ENCODE measurements at regions not wholly inside any gene's neighbourhood (a gene's known extent, or its start where the extent isn't known, plus 50 kb on each side); places are given as distances from the start of the nearest gene placed in this dataset.

DNA sequence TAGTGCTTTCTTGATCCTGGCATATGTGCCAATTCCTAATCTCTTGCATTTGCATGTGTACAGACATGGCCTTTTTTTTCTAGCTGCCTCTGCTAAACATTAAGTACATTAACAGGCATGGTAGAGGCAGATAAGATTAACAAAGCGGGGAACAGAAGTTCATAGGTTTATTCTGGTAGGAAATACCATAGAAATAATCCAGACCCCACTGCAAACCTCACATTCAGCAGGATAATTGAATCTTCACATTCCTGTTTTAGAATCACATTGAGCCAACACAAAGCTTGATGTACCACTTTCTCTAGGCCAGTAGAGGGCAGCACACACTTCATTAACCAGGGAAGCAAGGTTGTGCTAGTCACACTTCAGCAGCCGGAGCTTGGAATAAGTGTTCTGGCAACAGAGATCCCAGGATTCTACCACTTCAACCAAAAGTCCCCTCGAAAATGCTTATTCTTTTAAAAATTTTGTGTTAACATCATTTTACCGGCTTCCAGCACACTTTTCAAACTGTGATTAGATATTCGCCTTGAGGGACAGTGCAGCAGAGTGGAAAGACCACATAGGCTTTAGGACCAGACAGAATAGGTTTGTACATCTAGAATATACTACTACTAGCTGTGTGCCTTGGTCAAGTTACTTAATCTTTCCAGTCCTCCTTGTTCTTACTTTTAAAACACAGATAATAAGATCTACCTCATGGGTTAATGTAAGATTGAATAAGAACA, 420.2 kb upstream of the CHST9 start:
- no peak overlapping the region for H3K9ac ChIP-seq (ENCODE audit: insufficient read depth, low read length)
- H2AFZ ChIP-seq (ENCODE audit: low read length): no peak overlapping the region
- no peaks in the 10 kb centered on the region for H3K9me3 ChIP-seq (ENCODE audit: control insufficient read depth, insufficient read depth, low read depth, low read length)
- TF ChIP-seq CTCF (conservative IDR thresholded peaks at IDR 0.05 in 1 of 2, IDR thresholded peaks at IDR 0.05 in 1 of 2; ENCODE audit: low read depth in 1 of 2, low read length in 2 of 2) (peak; percentile 85 to 89), EZH2 (IDR thresholded peaks at IDR 0.05; ENCODE audit: low read length, missing control alignments) (no peak)
- H3K27me3 ChIP-seq (ENCODE audit: control insufficient read depth, insufficient read depth, low read length): no peaks in the 10 kb centered on the region
- H3K4me1 ChIP-seq (ENCODE audit: control insufficient read depth, extremely low read depth, insufficient read depth, low read length): no peaks in the 10 kb centered on the region
- H3K4me3 ChIP-seq (replicated peaks in 1 of 4; ENCODE audit: control extremely low read depth in 1 of 4, insufficient read depth in 1 of 4, low read depth in 3 of 4, low read length in 4 of 4): no peak overlapping the region
- H3K4me2 ChIP-seq (ENCODE audit: extremely low read depth, insufficient read depth, low read length): no peak overlapping the region
- H3K79me2 ChIP-seq (ENCODE audit: control insufficient read depth, insufficient read depth, low read length): no peaks in the 10 kb centered on the region
- no peak overlapping the region for H3K27ac ChIP-seq (ENCODE audit: insufficient read depth, low read length)
- H4K20me1 ChIP-seq (ENCODE audit: control insufficient read depth, extremely low read depth, insufficient read depth, low read length): no peaks in the 10 kb centered on the region
- no peaks in the 10 kb centered on the region for H3K36me3 ChIP-seq (ENCODE audit: control insufficient read depth, insufficient read depth, low read length)
- peak; percentile 68 to 70 for DNase-seq (ENCODE audit: low read depth in 2 of 2)

- Histone ChIP-seq H3K36me3 (ENCODE audit: control insufficient read depth, insufficient read depth, low read length) (no peaks in the 10 kb centered on the region), H3K9me3 (ENCODE audit: control insufficient read depth, insufficient read depth, low read depth, low read length) (no peaks in the 10 kb centered on the region), H3K9ac (ENCODE audit: insufficient read depth, low read length) (no peak overlapping the region), H3K79me2 (ENCODE audit: control insufficient read depth, insufficient read depth, low read length) (no peaks in the 10 kb centered on the region), H3K4me2 (ENCODE audit: extremely low read depth, insufficient read depth, low read length) (no peak overlapping the region), H4K20me1 (ENCODE audit: control insufficient read depth, extremely low read depth, insufficient read depth, low read length) (no peaks in the 10 kb centered on the region), H3K4me3 (replicated peaks in 1 of 4; ENCODE audit: control extremely low read depth in 1 of 4, insufficient read depth in 1 of 4, low read depth in 3 of 4, low read length in 4 of 4) (no peak overlapping the region), H3K27ac (ENCODE audit: insufficient read depth, low read length) (no peak overlapping the region), H2AFZ (ENCODE audit: low read length) (no peak overlapping the region), H3K4me1 (ENCODE audit: control insufficient read depth, extremely low read depth, insufficient read depth, low read length) (no peaks in the 10 kb centered on the region), H3K27me3 (ENCODE audit: control insufficient read depth, insufficient read depth, low read length) (no peaks in the 10 kb centered on the region)
- peak in 1 of 2 donors; percentile 57 for DNase-seq (ENCODE audit: low read depth in 2 of 2)
- TF ChIP-seq CTCF (conservative IDR thresholded peaks at IDR 0.05 in 1 of 2, IDR thresholded peaks at IDR 0.05 in 1 of 2; ENCODE audit: low read depth in 1 of 2, low read length in 2 of 2): no peak
- TF ChIP-seq EZH2 (IDR thresholded peaks at IDR 0.05; ENCODE audit: low read length, missing control alignments): no peak
Measured at GRCh38 chr18:27604583-27604982, 419.5 kb upstream of the CHST9 start.

GRCh38 chr18:27602092-27602491, 417.0 kb upstream of the CHST9 start:
- no peak for TF ChIP-seq CTCF (conservative IDR thresholded peaks at IDR 0.05 in 1 of 2, IDR thresholded peaks at IDR 0.05 in 1 of 2; ENCODE audit: low read depth in 1 of 2, low read length in 2 of 2)
- no peak for TF ChIP-seq EZH2 (IDR thresholded peaks at IDR 0.05; ENCODE audit: low read length, missing control alignments)
- Histone ChIP-seq H3K27me3 (ENCODE audit: control insufficient read depth, insufficient read depth, low read length) (no peaks in the 10 kb centered on the region), H3K9ac (ENCODE audit: insufficient read depth, low read length) (no peak overlapping the region), H3K36me3 (ENCODE audit: control insufficient read depth, insufficient read depth, low read length) (no peaks in the 10 kb centered on the region), H2AFZ (ENCODE audit: low read length) (no peak overlapping the region), H3K79me2 (ENCODE audit: control insufficient read depth, insufficient read depth, low read length) (no peaks in the 10 kb centered on the region), H3K9me3 (ENCODE audit: control insufficient read depth, insufficient read depth, low read depth, low read length) (no peaks in the 10 kb centered on the region), H3K4me2 (ENCODE audit: extremely low read depth, insufficient read depth, low read length) (no peak overlapping the region), H4K20me1 (ENCODE audit: control insufficient read depth, extremely low read depth, insufficient read depth, low read length) (no peaks in the 10 kb centered on the region), H3K4me3 (replicated peaks in 1 of 4; ENCODE audit: control extremely low read depth in 1 of 4, insufficient read depth in 1 of 4, low read depth in 3 of 4, low read length in 4 of 4) (no peak overlapping the region), H3K27ac (ENCODE audit: insufficient read depth, low read length) (no peak overlapping the region), H3K4me1 (ENCODE audit: control insufficient read depth, extremely low read depth, insufficient read depth, low read length) (no peaks in the 10 kb centered on the region)
- DNase-seq (ENCODE audit: low read depth in 2 of 2): no peak

Data from fibroblast of lung (primary cell).